LNCaP clone FGC (cell line): ENCODE measurements at regions not wholly inside any gene's neighbourhood (a gene's known extent, or its start where the extent isn't known, plus 50 kb on each side); places are given as distances from the start of the nearest gene placed in this dataset.

Source experiments
- DNase-seq: peaks from one replicate; pipeline ENCODE4 v3.0.0-alpha.2; 2011; ENCODE audit warnings: low read depth
- H3K4me3 ChIP-seq: 2 replicates; pipeline ENCODE4 v1.5.1; 2011; ENCODE audit warnings: mild to moderate bottlenecking, low read depth, low read length, control low read depth
- TF ChIP-seq, protein P1 (sequence below): IDR thresholded peaks from 2 replicates; pipeline ENCODE4 v1.5.1; 2012; ENCODE audit warnings: mild to moderate bottlenecking; ENCODE audit not compliant: control insufficient read depth, insufficient read depth; ENCODE audit errors: extremely low read depth

DNA sequence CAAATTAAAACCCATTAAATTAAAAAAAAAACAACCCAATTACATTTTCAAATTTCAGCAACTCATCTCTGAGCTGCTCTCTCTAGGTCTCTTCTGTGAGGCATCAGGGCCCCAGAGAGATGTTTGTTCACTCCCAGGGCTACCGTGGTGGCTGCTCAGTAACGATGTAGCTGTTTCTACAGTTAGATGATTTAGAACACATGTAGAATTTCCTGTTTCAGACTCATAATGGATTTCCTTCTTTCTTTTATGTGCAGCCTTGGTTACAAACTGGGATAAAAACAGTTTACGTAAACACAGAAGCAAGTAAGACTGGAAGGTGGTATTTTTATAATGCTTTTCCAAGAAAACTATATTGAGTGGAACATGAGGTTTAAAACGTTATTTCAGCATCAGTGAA, 116.1 kb upstream of the CCN2 start:
- no peak for DNase-seq
- no peak overlapping the region for H3K4me3 ChIP-seq
- TF ChIP-seq, protein P1, sequence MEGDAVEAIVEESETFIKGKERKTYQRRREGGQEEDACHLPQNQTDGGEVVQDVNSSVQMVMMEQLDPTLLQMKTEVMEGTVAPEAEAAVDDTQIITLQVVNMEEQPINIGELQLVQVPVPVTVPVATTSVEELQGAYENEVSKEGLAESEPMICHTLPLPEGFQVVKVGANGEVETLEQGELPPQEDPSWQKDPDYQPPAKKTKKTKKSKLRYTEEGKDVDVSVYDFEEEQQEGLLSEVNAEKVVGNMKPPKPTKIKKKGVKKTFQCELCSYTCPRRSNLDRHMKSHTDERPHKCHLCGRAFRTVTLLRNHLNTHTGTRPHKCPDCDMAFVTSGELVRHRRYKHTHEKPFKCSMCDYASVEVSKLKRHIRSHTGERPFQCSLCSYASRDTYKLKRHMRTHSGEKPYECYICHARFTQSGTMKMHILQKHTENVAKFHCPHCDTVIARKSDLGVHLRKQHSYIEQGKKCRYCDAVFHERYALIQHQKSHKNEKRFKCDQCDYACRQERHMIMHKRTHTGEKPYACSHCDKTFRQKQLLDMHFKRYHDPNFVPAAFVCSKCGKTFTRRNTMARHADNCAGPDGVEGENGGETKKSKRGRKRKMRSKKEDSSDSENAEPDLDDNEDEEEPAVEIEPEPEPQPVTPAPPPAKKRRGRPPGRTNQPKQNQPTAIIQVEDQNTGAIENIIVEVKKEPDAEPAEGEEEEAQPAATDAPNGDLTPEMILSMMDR: no peak

DNA sequence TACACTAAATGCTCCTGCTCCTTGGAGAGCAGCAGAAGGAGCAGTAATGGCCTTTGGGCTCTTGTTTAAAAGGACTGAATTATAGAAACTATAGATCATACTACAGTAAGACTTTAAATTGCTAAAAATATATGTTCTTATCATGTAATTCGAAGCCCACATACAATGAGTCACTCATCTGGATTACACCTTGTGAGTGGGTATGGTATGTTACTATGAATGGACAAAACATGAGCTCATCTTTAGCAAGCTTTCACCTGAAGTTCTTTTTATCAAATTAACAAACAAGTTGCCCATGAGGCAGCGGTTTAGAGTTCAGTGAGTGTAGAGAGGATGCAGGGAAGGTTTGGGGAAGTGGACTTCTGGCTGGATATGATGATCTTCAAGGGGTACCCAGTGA, 114.4 kb upstream of the CCN2 start:
- TF ChIP-seq, protein P1: no peak
- no peak for DNase-seq
- no peak overlapping the region for H3K4me3 ChIP-seq

DNA sequence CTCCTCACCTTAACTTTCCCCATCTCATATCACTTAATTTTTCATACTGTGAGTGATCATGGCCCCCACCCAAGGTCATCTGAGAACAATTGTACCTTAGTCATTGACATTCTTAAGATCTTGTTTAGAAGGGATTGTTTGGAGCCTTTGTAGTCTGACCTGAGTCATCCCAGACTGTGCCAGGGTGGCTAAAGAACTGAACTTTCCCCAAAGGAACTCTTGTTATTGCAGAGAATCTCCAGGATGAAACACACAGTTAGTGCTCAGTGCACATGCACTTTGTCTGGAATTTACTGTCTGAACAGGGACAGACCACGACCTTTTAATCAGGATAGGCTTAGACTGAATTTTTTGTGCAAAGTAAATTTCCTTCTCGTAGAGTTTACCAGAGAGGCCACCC, 112.6 kb upstream of the CCN2 start:
- no peak for DNase-seq
- H3K4me3 ChIP-seq: no peak overlapping the region
- TF ChIP-seq, protein P1: no peak

DNA sequence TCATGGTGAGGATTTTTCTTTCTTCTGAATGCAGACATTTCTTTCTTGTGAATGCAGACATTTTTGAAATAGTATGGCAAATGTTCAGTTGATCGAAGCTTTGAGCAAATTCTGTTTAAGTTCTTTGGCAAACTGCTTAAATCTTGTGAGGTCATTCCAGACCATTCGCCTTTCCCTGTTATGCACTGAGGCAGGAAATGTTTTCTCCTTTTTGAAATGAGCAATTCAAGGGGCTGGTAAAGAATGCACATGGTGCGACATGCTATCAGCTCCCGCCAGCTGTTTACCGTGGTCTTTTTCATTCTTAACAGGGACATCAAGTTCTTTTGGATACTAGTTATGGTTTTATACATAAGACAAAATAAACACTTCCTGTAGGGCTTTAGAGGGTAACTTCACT, 112.0 kb upstream of the CCN2 start:
- H3K4me3 ChIP-seq: no peak overlapping the region
- DNase-seq: no peak
- TF ChIP-seq, protein P1: no peak

DNA sequence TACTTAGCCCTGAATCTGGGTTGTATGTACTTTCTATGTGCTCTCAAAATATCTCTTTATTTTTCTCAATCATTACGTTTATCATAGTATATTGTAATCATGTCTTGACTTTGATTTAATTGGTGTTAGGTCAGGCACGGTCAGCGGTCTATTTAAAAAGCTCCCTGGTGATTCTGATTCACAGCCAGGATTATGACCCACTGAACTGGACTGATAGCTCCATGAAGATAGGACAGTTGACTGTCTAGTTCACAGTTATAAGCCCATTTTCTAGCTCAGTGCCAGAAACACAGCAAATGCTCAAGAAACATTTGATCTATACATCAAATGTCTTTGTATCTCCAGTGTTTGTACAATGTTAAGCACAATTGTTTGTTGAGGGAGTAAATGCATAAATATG, 111.5 kb upstream of the CCN2 start:
- H3K4me3 ChIP-seq: no peak overlapping the region
- no peak for DNase-seq
- TF ChIP-seq, protein P1: no peak

DNA sequence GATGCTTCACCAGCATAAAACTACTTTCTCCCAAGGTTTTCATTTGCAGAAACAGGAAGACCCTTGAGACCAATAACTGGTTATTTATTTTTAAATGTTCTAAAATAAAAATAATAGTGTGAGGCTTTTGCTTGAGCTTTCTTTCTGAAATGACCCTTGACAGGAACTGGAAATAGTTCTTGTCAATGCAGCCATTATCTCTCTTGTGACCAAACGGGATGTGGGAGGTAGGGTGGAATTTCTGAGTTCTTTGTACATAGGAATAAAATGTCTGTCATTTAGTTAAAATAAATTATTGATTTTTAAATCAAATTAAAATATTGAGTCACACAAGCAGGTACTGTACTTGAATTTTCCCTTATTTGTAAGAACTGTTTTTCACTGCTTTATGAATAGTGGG, 110.2 kb upstream of the CCN2 start:
- no peak for DNase-seq
- H3K4me3 ChIP-seq: no peak overlapping the region
- TF ChIP-seq, protein P1: no peak

DNA sequence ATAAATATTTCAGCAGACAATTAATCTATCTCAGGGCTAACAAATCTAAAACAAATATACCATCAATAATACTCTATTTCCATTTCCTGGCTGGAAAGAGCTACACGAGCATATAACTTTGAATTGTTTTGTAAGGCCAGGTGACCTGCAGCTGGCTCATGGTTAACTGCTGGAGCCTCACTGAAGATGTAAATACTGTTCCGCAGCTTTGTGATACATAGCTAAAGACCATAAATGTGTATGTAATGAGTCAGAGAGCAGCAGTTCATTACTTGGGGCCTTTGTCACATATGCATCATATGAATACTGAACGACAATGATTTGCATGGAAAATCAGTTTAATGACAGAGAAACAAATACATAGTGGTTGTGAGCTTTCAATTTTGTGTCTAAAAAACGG, 109.4 kb upstream of the CCN2 start:
- TF ChIP-seq, protein P1: no peak
- H3K4me3 ChIP-seq: no peak overlapping the region
- no peak for DNase-seq
